ENCODE measurements at regions not wholly inside any gene's neighbourhood (a gene's known extent, or its start where the extent isn't known, plus 50 kb on each side); places are given as distances from the start of the nearest gene placed in this dataset.

- no peaks in the 10 kb centered on the region for H3K4me1 Mint-ChIP-seq
- H3K4me3 Mint-ChIP-seq: no peak overlapping the region
- H3K27me3 Mint-ChIP-seq (ENCODE audit: low read depth): peaks cover 19% of the 10 kb centered on the region
- ChIA-PET CTCF (no interaction called here), POLR2A (no interaction called here)
- ATAC-seq (no peak), DNase-seq (ENCODE audit: low spot score) (no peak)
- peaks cover 3% of the 10 kb centered on the region; the same call in 1 of the 2 replicates for H3K36me3 Mint-ChIP-seq
- no peak overlapping the region for H3K27ac Mint-ChIP-seq
- H3K9me3 Mint-ChIP-seq: peaks cover 14% of the 10 kb centered on the region
- TF ChIP-seq ZSCAN18 (CRISPR knock-in tag; IDR thresholded peaks at IDR 0.05) (no peak), CDX4 (CRISPR knock-in tag; IDR thresholded peaks at IDR 0.05; ENCODE audit: borderline replicate concordance) (no peak), MLX (CRISPR knock-in tag; IDR thresholded peaks at IDR 0.05) (no peak), STAT6 (CRISPR knock-in tag; conservative IDR thresholded peaks at IDR 0.05; ENCODE audit: low read depth) (no peak), NFYB (CRISPR knock-in tag; conservative IDR thresholded peaks at IDR 0.05; ENCODE audit: low read depth) (no peak), NR3C1 (CRISPR knock-in tag; conservative IDR thresholded peaks at IDR 0.05; ENCODE audit: low read depth) (no peak), PREB (CRISPR knock-in tag; IDR thresholded peaks at IDR 0.05; ENCODE audit: borderline replicate concordance) (no peak), JUN (CRISPR knock-in tag; IDR thresholded peaks at IDR 0.05) (no peak), ZNF232 (CRISPR knock-in tag; IDR thresholded peaks at IDR 0.05) (no peak), SMAD4 (CRISPR knock-in tag; IDR thresholded peaks at IDR 0.05) (no peak), ZNF532 (CRISPR knock-in tag; IDR thresholded peaks at IDR 0.05; ENCODE audit: borderline replicate concordance) (no peak), FOXK1 (CRISPR knock-in tag; IDR thresholded peaks at IDR 0.05) (no peak), ZBTB43 (CRISPR knock-in tag; IDR thresholded peaks at IDR 0.05) (no peak), ZNF263 (CRISPR knock-in tag; IDR thresholded peaks at IDR 0.05; ENCODE audit: low read depth) (no peak), ERG (CRISPR knock-in tag; IDR thresholded peaks at IDR 0.05) (no peak), RORB (CRISPR knock-in tag; IDR thresholded peaks at IDR 0.05) (no peak), AFF4 (CRISPR knock-in tag; IDR thresholded peaks at IDR 0.05; ENCODE audit: borderline replicate concordance) (no peak), CTCF (IDR thresholded peaks at IDR 0.05) (no peak)
Measured at GRCh38 chr14:88933191-88933590, 108.7 kb downstream of the TTC8 start.
